Stomach (tissue), 4 donors: ENCODE measurements at regions not wholly inside any gene's neighbourhood (a gene's known extent, or its start where the extent isn't known, plus 50 kb on each side); places are given as distances from the start of the nearest gene placed in this dataset.

Experiments
- POLR2AphosphoS5 ChIP-seq, 3 donors: sonication (generic); formaldehyde crosslinking; IDR thresholded peaks; one replicate each; pipeline ENCODE4 v1.6.1; 2016; ENCODE audit warnings: antibody characterized with exemption in 3 of 3
- TF ChIP-seq, protein P1 (sequence below), 7 experiments: fragments of 450-650 bp in 4 of 7; fragments of 200-600 bp in 3 of 7; sonication (generic) in 3 of 7; IDR thresholded peaks; one replicate each; pipeline ENCODE4 v1.5.1; 2016 to 2019; ENCODE audit warnings: antibody characterized with exemption in 7 of 7, control low read depth in 2 of 7, mild to moderate bottlenecking in 1 of 7

DNA sequence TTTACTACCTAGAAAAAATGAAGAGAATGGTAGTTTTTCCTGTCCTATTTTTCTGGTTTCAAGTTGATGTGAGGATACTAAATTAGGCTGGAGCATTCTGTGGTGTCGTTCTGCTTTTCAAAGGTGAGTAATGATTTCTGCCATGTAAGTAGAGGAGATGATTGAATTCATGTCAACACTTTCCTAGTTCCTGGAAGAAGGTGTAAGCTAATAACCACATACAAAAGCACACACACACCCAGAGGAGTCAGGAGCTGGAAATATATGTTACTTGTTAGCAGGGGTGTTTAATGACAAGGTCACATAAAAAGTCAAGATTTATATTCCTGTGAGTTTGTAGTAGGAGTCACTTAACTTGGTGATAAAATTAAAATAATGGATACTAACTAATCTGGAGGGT, 172.1 kb downstream of the TMX3 start:
- TF ChIP-seq, protein P1, sequence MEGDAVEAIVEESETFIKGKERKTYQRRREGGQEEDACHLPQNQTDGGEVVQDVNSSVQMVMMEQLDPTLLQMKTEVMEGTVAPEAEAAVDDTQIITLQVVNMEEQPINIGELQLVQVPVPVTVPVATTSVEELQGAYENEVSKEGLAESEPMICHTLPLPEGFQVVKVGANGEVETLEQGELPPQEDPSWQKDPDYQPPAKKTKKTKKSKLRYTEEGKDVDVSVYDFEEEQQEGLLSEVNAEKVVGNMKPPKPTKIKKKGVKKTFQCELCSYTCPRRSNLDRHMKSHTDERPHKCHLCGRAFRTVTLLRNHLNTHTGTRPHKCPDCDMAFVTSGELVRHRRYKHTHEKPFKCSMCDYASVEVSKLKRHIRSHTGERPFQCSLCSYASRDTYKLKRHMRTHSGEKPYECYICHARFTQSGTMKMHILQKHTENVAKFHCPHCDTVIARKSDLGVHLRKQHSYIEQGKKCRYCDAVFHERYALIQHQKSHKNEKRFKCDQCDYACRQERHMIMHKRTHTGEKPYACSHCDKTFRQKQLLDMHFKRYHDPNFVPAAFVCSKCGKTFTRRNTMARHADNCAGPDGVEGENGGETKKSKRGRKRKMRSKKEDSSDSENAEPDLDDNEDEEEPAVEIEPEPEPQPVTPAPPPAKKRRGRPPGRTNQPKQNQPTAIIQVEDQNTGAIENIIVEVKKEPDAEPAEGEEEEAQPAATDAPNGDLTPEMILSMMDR (IDR thresholded peaks at IDR 0.05), result no peak
- TF ChIP-seq POLR2AphosphoS5 (IDR thresholded peaks at IDR 0.05), result no peak
